Adrenal gland (tissue), 9 donors: ENCODE measurements at regions not wholly inside any gene's neighbourhood (a gene's known extent, or its start where the extent isn't known, plus 50 kb on each side); places are given as distances from the start of the nearest gene placed in this dataset.

Source experiments
- DNase-seq, 7 donors: peaks; one replicate each; pipeline ENCODE4 v3.0.0-alpha.2; 2019 to 2020
- H3K27ac ChIP-seq, 5 donors: fragments of 200-600 bp; sonication (generic) in 4 of 5; 1 replicate in 3 of 5; 2 replicates in 2 of 5; pipeline versions ENCODE4 v1.5.1 to v1.8.0; 2016 to 2020; ENCODE audit warnings: mild to moderate bottlenecking in 1 of 5
- H3K27me3 ChIP-seq: fragments of 200-600 bp; 2 replicates; pipeline ENCODE4 v1.8.0; 2021
- H3K36me3 ChIP-seq, 2 donors: fragments of 200-600 bp; replicated peaks in 1 of 2; 1 replicate in 1 of 2; 2 replicates in 1 of 2; pipeline versions ENCODE4 v1.5.1 to v1.8.0; 2018 to 2022
- H3K4me1 ChIP-seq, 2 donors: fragments of 200-600 bp; replicated peaks in 1 of 2; 1 replicate in 1 of 2; 2 replicates in 1 of 2; pipeline versions ENCODE4 v1.5.1 to v1.8.0; 2018 to 2021
- H3K4me3 ChIP-seq, 4 donors: fragments of 200-600 bp; sonication (generic) in 3 of 4; one replicate each; pipeline ENCODE4 v1.5.1; 2016 to 2018
- H3K9me3 ChIP-seq, 3 donors: fragments of 200-600 bp; sonication (generic) in 1 of 3; replicated peaks in 1 of 3; 1 replicate in 2 of 3; 2 replicates in 1 of 3; pipeline versions ENCODE4 v1.5.1 to v1.8.0; 2016 to 2021
- POLR2A ChIP-seq, 2 donors: fragments of 450-650 bp; IDR thresholded peaks; one replicate each; pipeline ENCODE4 v1.6.1; 2017; ENCODE audit warnings: antibody characterized with exemption in 2 of 2, mild to moderate bottlenecking in 2 of 2, moderate library complexity in 1 of 2
- WGBS, 4 donors: extraction: QIAGEN DNeasy Blood & Tissue Kit in 2 of 4; methylation state at CpG; one replicate each; pipeline versions ENCODE4 v1.1.5 to v1.1.7; 2013 to 2017; 5-methylcytosine and 5-hydroxymethylcytosine counted together
- intact Hi-C, 2 donors: fragments of 100-400 bp; cut with DNase I; formaldehyde crosslinking; loops; one replicate each; pipeline versions ENCODE4 v1.14.1 to v1.15.0; 2022 to 2023
- TF ChIP-seq, protein P1 (sequence below), 6 experiments: fragments of 450-650 bp in 4 of 6; fragments of 200-600 bp in 2 of 6; sonication (generic) in 1 of 6; IDR thresholded peaks; 1 replicate in 5 of 6; 2 replicates in 1 of 6; pipeline versions ENCODE4 v1.5.1 to v1.8.0; 2016 to 2021; ENCODE audit warnings: antibody characterized with exemption in 6 of 6, mild to moderate bottlenecking in 2 of 6, moderate library complexity in 1 of 6
- donor health status: healthy with polysubstance abuse.
- donor health status: Bipolar disorder and iron deficiency.
- donor health status: DM: yes; HTN: yes; CAD: no.
- donor health status: DM: no; HTN: no; CAD: no.
- donor health status: DM: no; HTN: no; CAD: no.

DNA sequence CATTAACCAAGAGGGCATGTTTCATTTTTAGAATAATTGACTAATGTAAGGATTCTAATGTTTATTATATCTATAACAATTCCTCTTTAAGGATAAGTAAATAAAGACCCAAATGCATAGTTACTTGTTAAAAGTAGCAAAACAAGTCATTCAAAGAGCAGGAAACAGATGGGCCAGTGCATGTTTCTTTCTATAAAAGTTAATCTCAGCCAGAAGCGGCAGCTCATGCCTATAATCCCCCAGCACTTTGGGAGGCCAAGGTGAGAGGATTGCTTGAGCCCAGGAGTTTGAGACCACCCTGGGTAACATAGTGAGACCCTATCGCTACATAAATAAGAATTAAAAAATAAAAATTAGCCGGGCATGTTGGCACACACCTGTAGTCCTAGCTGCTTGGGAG is 391.0 kb upstream of the RGS6 start:
- no peak for TF ChIP-seq POLR2A (IDR thresholded peaks at IDR 0.05)
- intact Hi-C loops: no loop called here
- H3K36me3 ChIP-seq: no peaks in the 10 kb centered on the region
- no peak overlapping the region for H3K4me3 ChIP-seq
- no peak for DNase-seq
- H3K9me3 ChIP-seq: no peaks in the 10 kb centered on the region
- WGBS, 4 donors: 74 to 82% (median 79%) methylated on average over 3 of the region's 3 CpGs
- no peaks in the 10 kb centered on the region for H3K27me3 ChIP-seq
- H3K4me1 ChIP-seq: peaks cover 25 to 45% of the 10 kb centered on the region in 2 donors
- H3K27ac ChIP-seq: no peak overlapping the region

DNA sequence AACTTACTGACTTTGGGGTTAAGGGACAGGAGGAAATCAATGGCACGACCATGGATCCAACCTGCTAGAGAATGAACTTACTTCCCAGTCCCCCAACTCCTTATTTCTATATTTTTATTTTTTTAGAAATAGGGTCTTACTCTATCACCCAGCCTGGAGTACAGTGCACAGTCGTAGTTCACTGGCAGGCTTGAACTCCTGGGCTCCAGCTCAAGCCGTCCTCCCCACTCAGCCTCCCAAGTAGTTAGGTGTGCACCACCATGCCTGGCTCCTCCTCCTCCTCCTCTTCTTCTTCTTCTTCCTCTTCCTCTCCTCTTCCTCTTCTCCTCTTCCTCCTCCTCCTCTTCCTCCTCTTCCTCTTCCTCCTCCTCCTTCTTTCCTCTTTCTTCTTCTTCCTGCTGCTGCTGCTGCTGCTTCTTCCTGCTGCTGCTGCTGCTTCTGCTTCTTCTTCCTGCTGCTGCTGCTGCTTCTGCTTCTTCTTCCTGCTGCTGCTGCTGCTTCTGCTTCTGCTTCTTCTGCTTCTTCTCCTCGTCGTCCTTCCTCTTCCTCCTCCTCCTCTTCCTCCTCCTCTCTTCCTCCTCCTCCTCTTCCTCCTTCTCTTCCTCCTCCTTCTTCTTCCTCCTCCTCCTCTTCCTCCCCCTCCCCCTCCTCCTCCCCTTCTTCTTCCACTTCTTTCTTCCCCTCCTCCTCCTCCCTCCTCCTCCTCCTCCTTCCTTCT is 390.1 kb upstream of the RGS6 start:
- Histone ChIP-seq H3K4me1 (peaks cover 23 to 37% of the 10 kb centered on the region in 2 donors), H3K27ac (no peak overlapping the region), H3K27me3 (no peaks in the 10 kb centered on the region), H3K36me3 (no peaks in the 10 kb centered on the region), H3K4me3 (no peak overlapping the region), H3K9me3 (no peaks in the 10 kb centered on the region)
- no peak for DNase-seq
- WGBS, 4 donors: 76 to 89% (median 83%) methylated on average over 5 of the region's 5 CpGs
- intact Hi-C loops: no loop called here
- TF ChIP-seq, protein P1, sequence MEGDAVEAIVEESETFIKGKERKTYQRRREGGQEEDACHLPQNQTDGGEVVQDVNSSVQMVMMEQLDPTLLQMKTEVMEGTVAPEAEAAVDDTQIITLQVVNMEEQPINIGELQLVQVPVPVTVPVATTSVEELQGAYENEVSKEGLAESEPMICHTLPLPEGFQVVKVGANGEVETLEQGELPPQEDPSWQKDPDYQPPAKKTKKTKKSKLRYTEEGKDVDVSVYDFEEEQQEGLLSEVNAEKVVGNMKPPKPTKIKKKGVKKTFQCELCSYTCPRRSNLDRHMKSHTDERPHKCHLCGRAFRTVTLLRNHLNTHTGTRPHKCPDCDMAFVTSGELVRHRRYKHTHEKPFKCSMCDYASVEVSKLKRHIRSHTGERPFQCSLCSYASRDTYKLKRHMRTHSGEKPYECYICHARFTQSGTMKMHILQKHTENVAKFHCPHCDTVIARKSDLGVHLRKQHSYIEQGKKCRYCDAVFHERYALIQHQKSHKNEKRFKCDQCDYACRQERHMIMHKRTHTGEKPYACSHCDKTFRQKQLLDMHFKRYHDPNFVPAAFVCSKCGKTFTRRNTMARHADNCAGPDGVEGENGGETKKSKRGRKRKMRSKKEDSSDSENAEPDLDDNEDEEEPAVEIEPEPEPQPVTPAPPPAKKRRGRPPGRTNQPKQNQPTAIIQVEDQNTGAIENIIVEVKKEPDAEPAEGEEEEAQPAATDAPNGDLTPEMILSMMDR (IDR thresholded peaks at IDR 0.05): no peak
- no peak for TF ChIP-seq POLR2A (IDR thresholded peaks at IDR 0.05)

DNA sequence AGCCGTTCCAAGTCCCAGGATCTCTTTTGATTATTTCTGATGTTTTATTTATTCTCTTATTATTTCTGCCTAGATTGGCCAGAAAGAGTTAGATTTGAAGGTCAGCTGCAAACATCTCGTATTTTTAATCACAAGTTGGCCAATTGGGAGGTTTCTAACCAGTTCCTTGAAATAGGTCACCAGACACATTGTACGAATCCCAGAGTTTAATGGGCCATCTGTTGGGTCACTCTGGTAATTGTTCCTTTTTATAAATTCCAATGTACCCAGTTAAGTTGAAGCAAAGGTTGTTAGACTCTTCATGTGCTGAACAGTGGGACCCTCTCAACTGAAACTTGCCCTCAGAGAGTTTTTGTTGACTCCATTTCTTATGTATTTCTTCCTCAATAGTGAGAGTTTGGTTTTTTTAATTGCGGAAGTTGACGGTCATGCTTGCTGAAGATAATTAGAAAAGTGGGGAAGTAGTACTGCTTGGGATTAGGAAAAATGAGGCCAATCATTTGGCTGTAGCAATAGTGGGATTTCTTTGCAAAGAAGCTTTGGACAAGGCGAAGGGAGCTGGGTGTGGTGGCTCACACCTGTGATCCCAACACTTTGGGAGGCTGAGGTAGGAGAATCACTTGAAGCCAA is 382.7 kb upstream of the RGS6 start:
- Histone ChIP-seq H3K27me3 (no peaks in the 10 kb centered on the region), H3K36me3 (no peaks in the 10 kb centered on the region), H3K4me1 (peaks cover 10 to 13% of the 10 kb centered on the region in 2 donors), H3K9me3 (no peaks in the 10 kb centered on the region), H3K27ac (no peak overlapping the region), H3K4me3 (no peak overlapping the region)
- intact Hi-C loops: loop anchor here in 1 of 2 donors (5.0 kb wide), 1 partner anchor 33 kb away; no protein-coding TSS in a partner anchor
- DNase-seq: no peak
- TF ChIP-seq, protein P1 (IDR thresholded peaks at IDR 0.05): no peak
- TF ChIP-seq POLR2A (IDR thresholded peaks at IDR 0.05): no peak
- WGBS, 4 donors: 70 to 75% (median 71%) methylated on average over 6 of the region's 6 CpGs

DNA sequence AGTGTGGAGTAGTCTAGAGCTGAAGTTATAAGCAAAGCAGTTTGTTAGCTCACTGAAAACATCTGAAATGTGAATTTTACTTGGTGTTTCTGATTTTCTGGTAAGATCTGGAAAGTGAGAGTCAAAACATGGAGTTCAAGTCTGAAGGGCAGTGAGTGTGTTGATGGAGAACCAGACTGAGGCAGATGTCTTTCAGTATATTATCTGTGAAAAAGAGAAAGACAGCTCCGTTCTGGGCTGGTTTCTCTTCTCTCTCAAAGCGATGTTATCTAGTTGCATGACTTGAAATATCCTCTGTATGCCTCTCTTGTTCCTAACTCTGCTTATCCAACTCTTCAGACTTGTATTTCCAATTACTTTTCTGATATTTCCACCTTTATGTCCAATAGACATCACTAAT is 381.9 kb upstream of the RGS6 start:
- TF ChIP-seq, protein P1 (IDR thresholded peaks at IDR 0.05): no peak
- no peak for TF ChIP-seq POLR2A (IDR thresholded peaks at IDR 0.05)
- intact Hi-C loops: no loop called here
- WGBS, 4 donors: 91 to 98% (median 94%) methylated on average over 2 of the region's 2 CpGs
- no peak for DNase-seq
- H3K9me3 ChIP-seq: no peaks in the 10 kb centered on the region
- no peak overlapping the region for H3K27ac ChIP-seq
- H3K4me1 ChIP-seq: peaks cover 12 to 16% of the 10 kb centered on the region in 2 donors
- H3K4me3 ChIP-seq: no peak overlapping the region
- H3K27me3 ChIP-seq: no peaks in the 10 kb centered on the region
- no peaks in the 10 kb centered on the region for H3K36me3 ChIP-seq
